ENCODE measurements at regions not wholly inside any gene's neighbourhood (a gene's known extent, or its start where the extent isn't known, plus 50 kb on each side); places are given as distances from the start of the nearest gene placed in this dataset.

- no peak overlapping the region for H3K4ac ChIP-seq (replicated peaks; ENCODE audit: insufficient read length, low read depth, low read length)
- no peak overlapping the region for H2BK5ac ChIP-seq (ENCODE audit: low read depth, low read length)
- H3K79me1 ChIP-seq (ENCODE audit: low read depth, low read length), result no peaks in the 10 kb centered on the region
- no peaks in the 10 kb centered on the region; a peak in 1 of 4 replicates for H3K9me3 ChIP-seq (ENCODE audit: insufficient read depth in 2 of 2, low read depth in 1 of 2, low read length in 1 of 2)
- H3K14ac ChIP-seq (ENCODE audit: insufficient read length), result no peak overlapping the region
- H3K4me3 ChIP-seq (ENCODE audit: extremely low read depth in 1 of 4, insufficient read depth in 2 of 4, low read depth in 3 of 4, low read length in 4 of 4), result no peak overlapping the region
- no peak overlapping the region for H2BK20ac ChIP-seq (ENCODE audit: low read length)
- no peaks in the 10 kb centered on the region; a peak in 1 of 8 replicates for H3K36me3 ChIP-seq (ENCODE audit: control insufficient read depth in 2 of 4, insufficient read depth in 4 of 4, low read length in 3 of 4)
- CTCF ChIA-PET (ENCODE audit: partially characterized antibody), result no interaction called here
- no peak overlapping the region for H4K8ac ChIP-seq (ENCODE audit: extremely low read depth, insufficient read depth, low read length)
- no peak overlapping the region for H3K9ac ChIP-seq (replicated peaks in 1 of 4; ENCODE audit: extremely low read depth in 1 of 4, low read depth in 3 of 4, low read length in 3 of 4)
- H3K79me2 ChIP-seq (ENCODE audit: control insufficient read depth in 1 of 2, insufficient read depth in 2 of 2, low read length in 2 of 2), result no peaks in the 10 kb centered on the region
- no peak overlapping the region for H3K56ac ChIP-seq (replicated peaks; ENCODE audit: insufficient read length, low read depth, low read length)
- H3K18ac ChIP-seq (ENCODE audit: extremely low read depth, low read length), result no peak overlapping the region
- peaks cover 0 to 5% (median under 1%) of the 10 kb centered on the region in 4 experiments; a peak in 4 of 7 replicates for H3K4me1 ChIP-seq (replicated peaks in 1 of 4; ENCODE audit: control insufficient read depth in 3 of 4, insufficient read depth in 4 of 4, low read length in 3 of 4)
- 93% methylated on average over 7 of the region's 7 CpGs; no CpG with 5 or more reads in 1 of the 2 experiments for WGBS, 2 experiments (ENCODE audit: extremely low coverage in 1 of 2, insufficient coverage in 1 of 2, insufficient read length in 1 of 2, insufficient replicate concordance in 2 of 2, low coverage in 1 of 2, low lambda C conversion rate in 2 of 2, missing lambda C conversion rate in 1 of 2)
- peak overlapping the region; percentile 85; the same call in 1 of the 2 replicates for H2BK12ac ChIP-seq (ENCODE audit: low read depth, low read length)
- H2AK5ac ChIP-seq (ENCODE audit: low read depth, low read length), result peak overlapping the region; percentile 11; the same call in 1 of the 2 replicates
- no peak overlapping the region for H3K27ac ChIP-seq (ENCODE audit: low read depth, low read length)
- peaks cover 0 to 6% of the 10 kb centered on the region in 2 experiments for H4K20me1 ChIP-seq (replicated peaks in 1 of 2; ENCODE audit: control insufficient read depth in 1 of 2, insufficient read depth in 2 of 2, low read length in 2 of 2)
- H2BK120ac ChIP-seq (replicated peaks; ENCODE audit: low read depth, low read length), result peak overlapping the region; percentile 30
- H3K23me2 ChIP-seq (ENCODE audit: low read depth, low read length), result peaks cover 3% of the 10 kb centered on the region; the same call in 1 of the 2 replicates
- FAIRE-seq (no peak), DNase-seq (ENCODE audit: low read depth in 1 of 2, low spot score in 2 of 2) (no peak)
- POLR2A ChIA-PET (ENCODE audit: partially characterized antibody), result no interaction called here
- H3K23ac ChIP-seq (ENCODE audit: insufficient read length), result no peak overlapping the region
- H3K27me3 ChIP-seq (replicated peaks in 1 of 4; ENCODE audit: control insufficient read depth in 3 of 4, extremely low read depth in 1 of 4, insufficient read depth in 3 of 4, low read length in 3 of 4), result peaks cover 0 to 5% (median 2%) of the 10 kb centered on the region in 4 experiments; a peak in 1 of 7 replicates
- no peak overlapping the region for H3K4me2 ChIP-seq (ENCODE audit: insufficient read depth in 1 of 2, low read depth in 2 of 2, low read length in 2 of 2)
- H2BK15ac ChIP-seq (ENCODE audit: low read length), result 0 out of 2 replicates have a peak overlapping the region, but pooled peaks have one; percentile 34
- no peak overlapping the region for H4K5ac ChIP-seq (ENCODE audit: insufficient read length, low read depth, low read length)
- no peak overlapping the region for H2AFZ ChIP-seq (ENCODE audit: low read length)
- H4K91ac ChIP-seq (replicated peaks; ENCODE audit: insufficient read length, low read length), result peak overlapping the region; percentile 79
- TF ChIP-seq SRF (IDR thresholded peaks at IDR 0.05; ENCODE audit: low read depth, low read length) (no peak), SAP30 (IDR thresholded peaks at IDR 0.05; ENCODE audit: insufficient read depth, insufficient replicate concordance, low read length) (no peak), EZH2 (IDR thresholded peaks at IDR 0.05; ENCODE audit: low read depth, low read length, severe bottlenecking) (no peak), HDAC6 (IDR thresholded peaks at IDR 0.05; ENCODE audit: low read depth, low read length) (no peak), CHD2 (IDR thresholded peaks at IDR 0.05; ENCODE audit: low read length) (no peak)
Observed at GRCh38 chrX:439241-439640, 52.5 kb upstream of the PPP2R3B start.
